Ovary (tissue), 7 donors: ENCODE measurements at regions not wholly inside any gene's neighbourhood (a gene's known extent, or its start where the extent isn't known, plus 50 kb on each side); places are given as distances from the start of the nearest gene placed in this dataset.

ENCODE experiments used
- DNase-seq, 5 donors: peaks; one replicate each; pipeline ENCODE4 v3.0.0-alpha.2; 2019 to 2020
- H3K27ac ChIP-seq, 2 donors: fragments of 200-600 bp; one replicate each; pipeline versions ENCODE4 v1.5.1 to v1.8.0; 2019 to 2022
- H3K27me3 ChIP-seq: fragments of 200-600 bp; one replicate; pipeline ENCODE4 v1.8.0; 2022
- H3K36me3 ChIP-seq: fragments of 200-600 bp; sonication (generic); one replicate; pipeline ENCODE4 v1.5.1; 2019
- H3K4me1 ChIP-seq: one replicate; pipeline ENCODE4 v1.8.1; 2013; ENCODE audit warnings: mild to moderate bottlenecking, moderate library complexity; ENCODE audit not compliant: insufficient read depth
- H3K4me3 ChIP-seq: fragments of 200-600 bp; sonication (generic); one replicate; pipeline ENCODE4 v1.5.1; 2017
- H3K9me3 ChIP-seq, 2 donors: fragments of 200-600 bp in 1 of 2; sonication (generic) in 1 of 2; one replicate each; pipeline versions ENCODE4 v1.5.1 to v1.8.1; 2013 to 2019; ENCODE audit warnings: mild to moderate bottlenecking in 1 of 2, moderate library complexity in 1 of 2
- CTCF ChIP-seq, 3 donors: fragments of 450-650 bp in 2 of 3; fragments of 200-600 bp in 1 of 3; IDR thresholded peaks; one replicate each; pipeline versions ENCODE4 v1.5.1 to v1.8.0; 2016 to 2022; ENCODE audit warnings: antibody characterized with exemption in 3 of 3, mild to moderate bottlenecking in 1 of 3
- EP300 ChIP-seq: sonication (generic); formaldehyde crosslinking; IDR thresholded peaks from one replicate; pipeline ENCODE4 v1.6.1; 2017; ENCODE audit warnings: antibody characterized with exemption
- POLR2A ChIP-seq: fragments of 450-650 bp; IDR thresholded peaks from one replicate; pipeline ENCODE4 v1.6.1; 2017; ENCODE audit warnings: antibody characterized with exemption, mild to moderate bottlenecking, moderate library complexity
- WGBS, 3 donors: extraction: QIAGEN DNeasy Blood & Tissue Kit in 1 of 3; methylation state at CpG; one replicate each; pipeline versions ENCODE4 v1.1.5 to v1.1.7; 2013 to 2017; 5-methylcytosine and 5-hydroxymethylcytosine counted together
- intact Hi-C, 4 donors: fragments of 100-400 bp; cut with DNase I; formaldehyde crosslinking; loops; one replicate each; pipeline versions ENCODE4 v1.11.0 to v1.15.1; 2022 to 2023
- donor health status: DM: no; HTN: no; CAD: no; lungs with moderate emphysema.
- donor health status: DM: no; HTN: no; CAD: no.
- donor health status: Bipolar disorder and iron deficiency.
- donor health status: DM: no; HTN: no; CAD: no.
- donor health status: DM: yes; HTN: yes; CAD: no.

DNA sequence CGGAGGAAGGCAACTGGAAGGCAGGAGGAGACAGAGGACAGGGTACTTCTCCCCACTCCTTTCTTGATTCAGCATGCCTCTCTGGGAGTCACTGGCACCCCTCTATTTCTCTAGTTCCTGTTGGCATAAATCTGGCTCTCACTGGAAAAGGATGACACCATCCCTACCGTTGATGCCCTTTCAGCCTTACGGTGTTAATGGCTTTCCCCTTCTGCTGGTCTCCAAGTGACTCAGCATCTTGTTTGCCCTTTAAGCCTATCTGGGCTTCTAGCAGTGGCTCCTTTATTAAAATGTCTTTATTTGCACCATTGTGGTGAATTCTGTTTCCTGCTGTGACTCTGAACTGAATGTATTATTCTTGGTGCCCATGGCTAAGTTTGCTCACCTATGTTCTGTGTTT is 227.3 kb upstream of the GLRA1 start:
- Histone ChIP-seq H3K4me1 (no peaks in the 10 kb centered on the region), H3K9me3 (no peaks in the 10 kb centered on the region), H3K27me3 (no peaks in the 10 kb centered on the region), H3K36me3 (no peaks in the 10 kb centered on the region), H3K27ac (no peak overlapping the region), H3K4me3 (no peak overlapping the region)
- intact Hi-C loops = no loop called here
- TF ChIP-seq POLR2A = no peak
- no peak for TF ChIP-seq EP300
- no peak for TF ChIP-seq CTCF (IDR thresholded peaks at IDR 0.05)
- no peak for DNase-seq
- 78 to 87% (median 81%) methylated on average over 3 of the region's 3 CpGs for WGBS, 3 donors

GRCh38 chr5:152151113-152151512 is 226.5 kb upstream of the GLRA1 start:
- H3K4me3 ChIP-seq = no peak overlapping the region
- 28 to 34% (median 30%) methylated on average over 4 of the region's 4 CpGs for WGBS, 3 donors

DNA sequence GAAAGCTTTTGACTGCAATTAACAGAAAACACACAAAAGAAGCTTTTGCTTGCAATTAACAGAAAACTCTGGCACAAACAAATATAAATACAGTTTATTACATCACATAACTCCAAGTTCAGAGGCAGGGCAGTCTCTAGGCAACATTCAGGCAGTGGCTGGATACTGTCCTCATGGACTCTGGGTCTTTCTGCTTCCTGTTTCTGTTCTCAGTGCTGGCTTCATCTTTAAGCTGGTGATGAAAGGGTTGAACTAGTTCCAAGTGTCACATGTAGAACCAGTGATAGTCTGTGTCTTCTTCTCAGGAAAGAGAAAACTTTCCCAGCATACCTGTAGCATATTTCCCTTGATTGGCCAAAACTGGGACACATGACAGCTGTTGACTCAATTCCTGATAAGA is 222.6 kb upstream of the GLRA1 start:
- intact Hi-C loops = loop anchor here in 1 of 4 donors (10.0 kb wide), 1 partner anchor 322 kb away; no protein-coding TSS in a partner anchor
- Histone ChIP-seq H3K9me3 (no peaks in the 10 kb centered on the region), H3K4me3 (no peak overlapping the region), H3K4me1 (no peaks in the 10 kb centered on the region), H3K36me3 (no peaks in the 10 kb centered on the region), H3K27ac (no peak overlapping the region), H3K27me3 (no peaks in the 10 kb centered on the region)
- DNase-seq = no peak
- TF ChIP-seq CTCF (IDR thresholded peaks at IDR 0.05) = no peak

More at GRCh38 chr5:152151113-152151512, 226.5 kb upstream of the GLRA1 start:
- no peaks in the 10 kb centered on the region for H3K27me3 ChIP-seq
- H3K9me3 ChIP-seq = no peaks in the 10 kb centered on the region
- H3K4me1 ChIP-seq = no peaks in the 10 kb centered on the region
- intact Hi-C loops = no loop called here
- H3K36me3 ChIP-seq = no peaks in the 10 kb centered on the region
- H3K27ac ChIP-seq = no peak overlapping the region
- DNase-seq = no peak
- TF ChIP-seq POLR2A (no peak), CTCF (IDR thresholded peaks at IDR 0.05) (no peak), EP300 (no peak)

GRCh38 chr5:152146566-152146965 is 221.9 kb upstream of the GLRA1 start:
- intact Hi-C loops = loop anchor here in 1 of 4 donors (10.0 kb wide), 1 partner anchor 322 kb away; no protein-coding TSS in a partner anchor
- TF ChIP-seq EP300 (no peak), CTCF (IDR thresholded peaks at IDR 0.05) (no peak), POLR2A (no peak)
- DNase-seq = no peak
- no peaks in the 10 kb centered on the region for H3K36me3 ChIP-seq
- no peaks in the 10 kb centered on the region for H3K9me3 ChIP-seq
- no peaks in the 10 kb centered on the region for H3K27me3 ChIP-seq
- H3K4me1 ChIP-seq = no peaks in the 10 kb centered on the region
- H3K27ac ChIP-seq = no peak overlapping the region
- 73 to 79% (median 75%) methylated on average over 8 of the region's 8 CpGs for WGBS, 3 donors
- no peak overlapping the region for H3K4me3 ChIP-seq

- no peaks in the 10 kb centered on the region for H3K36me3 ChIP-seq
- intact Hi-C loops = loop anchor here in 2 of 4 donors (5.0 to 10.0 kb wide), 2 partner anchors 317 to 320 kb away; no protein-coding TSS in a partner anchor
Measured at GRCh38 chr5:152144556-152144955, 219.9 kb upstream of the GLRA1 start.

More at GRCh38 chr5:152144556-152144955, 219.9 kb upstream of the GLRA1 start:
- no peak for TF ChIP-seq CTCF (IDR thresholded peaks at IDR 0.05)
- no peak for TF ChIP-seq EP300
- TF ChIP-seq POLR2A = no peak
- Histone ChIP-seq H3K4me1 (no peaks in the 10 kb centered on the region), H3K27ac (no peak overlapping the region), H3K9me3 (no peaks in the 10 kb centered on the region), H3K27me3 (no peaks in the 10 kb centered on the region), H3K4me3 (no peak overlapping the region)
- DNase-seq = no peak
- 83 to 94% (median 91%) methylated on average over 2 of the region's 2 CpGs for WGBS, 3 donors
